HepG2 (cell line): ENCODE measurements at regions not wholly inside any gene's neighbourhood (a gene's known extent, or its start where the extent isn't known, plus 50 kb on each side); places are given as distances from the start of the nearest gene placed in this dataset.

Source experiments
- ATAC-seq: fragments of 200-7000 bp; cut with Tn5 transposase; 3 replicates; pipeline ENCODE4 v1.9.1; 2020; ENCODE audit warnings: mild to moderate bottlenecking, moderate library complexity
- BruUV-seq: library from RNA; stranded (reverse); fragments of 400-500 nt; replicated peaks from 2 replicates; lab custom pipeline; 2021; lab: Mats Ljungman, UMichigan
- CTCF ChIA-PET: fragments of 300-600 bp; formaldehyde crosslinking; extraction: SDS; loops from one replicate; lab custom pipeline; 2021; ENCODE audit warnings: low total read pairs, inconsistent platforms, low intra/inter-chr PET ratio; lab: Yijun Ruan, JAX
- POLR2A ChIA-PET: fragments of 350-600 bp; sonication (Branson Sonifier 250); formaldehyde crosslinking; loops from one replicate; lab custom pipeline; 2020; ENCODE audit warnings: antibody characterized with exemption, inconsistent platforms; lab: Yijun Ruan, JAX
- DNase-seq: peaks from one replicate; pipeline ENCODE4 v3.0.0-alpha.2; 2015; ENCODE audit warnings: low spot score
- FAIRE-seq: peaks from 3 replicates; lab custom pipeline; 2011; peaks lifted over from hg19 to GRCh38; lab: Jason Lieb, UNC
- H2AFZ ChIP-seq: one replicate; pipeline ENCODE4 v1.6.1; 2011; ENCODE audit warnings: low read length, inconsistent platforms
- H3K27ac ChIP-seq: fragments of 300-600 bp; 3 replicates; pipeline ENCODE4 v1.8.0; 2011; ENCODE audit warnings: mixed run types, mild to moderate bottlenecking, mixed read lengths, low read length, inconsistent platforms; ENCODE audit not compliant: insufficient read depth; ENCODE audit errors: extremely low read length
- H3K27me3 ChIP-seq, 2 experiments: fragments of 200-600 bp in 1 of 2; 2 replicates in 1 of 2; 3 replicates in 1 of 2; pipeline versions ENCODE4 v1.6.0 to v1.8.0; 2011; ENCODE audit warnings: low read length in 2 of 2, mild to moderate bottlenecking in 2 of 2, moderate library complexity in 2 of 2, inconsistent platforms in 1 of 2; ENCODE audit not compliant: insufficient read depth in 2 of 2, control insufficient read depth in 1 of 2
- H3K36me3 ChIP-seq, 2 experiments: fragments of 200-600 bp in 1 of 2; replicated peaks in 1 of 2; 2 replicates in 1 of 2; 3 replicates in 1 of 2; pipeline versions ENCODE4 v1.5.1 to v1.8.0; 2011; ENCODE audit warnings: low read length in 2 of 2, inconsistent platforms in 1 of 2; ENCODE audit not compliant: insufficient read depth in 2 of 2, control insufficient read depth in 1 of 2
- H3K4me1 ChIP-seq: 2 replicates; pipeline ENCODE4 v1.5.1; 2012; ENCODE audit warnings: low read length, inconsistent platforms; ENCODE audit not compliant: insufficient read depth
- H3K4me2 ChIP-seq: 2 replicates; pipeline ENCODE4 v1.6.0; 2011; ENCODE audit warnings: low read depth, low read length, inconsistent platforms
- H3K4me3 ChIP-seq, 3 experiments: fragments of 200-600 bp in 1 of 3; sonication (generic), shearing (Covaris generic) in 1 of 3; replicated peaks in 1 of 3; 2 replicates each; pipeline ENCODE4 v1.5.1; 2011 to 2016; ENCODE audit warnings: low read length in 3 of 3, inconsistent platforms in 2 of 3, low read depth in 2 of 3, mild to moderate bottlenecking in 2 of 3, control low read depth in 1 of 3, mixed read lengths in 1 of 3; ENCODE audit not compliant: insufficient read depth in 1 of 3
- H3K79me2 ChIP-seq: one replicate; pipeline ENCODE4 v1.6.1; 2011; ENCODE audit warnings: low read length, inconsistent platforms; ENCODE audit not compliant: insufficient read depth
- H3K9ac ChIP-seq: 2 replicates; pipeline ENCODE4 v1.6.0; 2011; ENCODE audit warnings: mild to moderate bottlenecking, low read depth, low read length, inconsistent platforms; ENCODE audit not compliant: insufficient read depth
- H3K9me3 ChIP-seq: 2 replicates; pipeline ENCODE4 v1.5.1; 2012; ENCODE audit warnings: mild to moderate bottlenecking, low read length
- H4K20me1 ChIP-seq: 2 replicates; pipeline ENCODE4 v1.6.0; 2011; ENCODE audit warnings: inconsistent platforms, mild to moderate bottlenecking, low read length, moderate library complexity; ENCODE audit not compliant: insufficient read depth
- BHLHE40 ChIP-seq: IDR thresholded peaks from 2 replicates; pipeline ENCODE4 v1.6.1; 2011; ENCODE audit warnings: low read length, improper control_type of control experiment
- CHD2 ChIP-seq: IDR thresholded peaks from 2 replicates; pipeline ENCODE4 v1.6.1; 2011; ENCODE audit warnings: low read depth, low read length, improper control_type of control experiment
- HES4 ChIP-seq: sonication (generic); formaldehyde crosslinking; IDR thresholded peaks from 2 replicates; pipeline ENCODE4 v1.9.0; 2021; ENCODE audit warnings: mild to moderate bottlenecking, missing genetic modification reagents, borderline replicate concordance
- MBNL3 ChIP-seq: fragments of 250-450 bp; sonication (Bioruptor Pico); conservative IDR thresholded peaks from 2 replicates; pipeline ENCODE4 v1.8.0; 2022; ENCODE audit warnings: mild to moderate bottlenecking, inconsistent platforms
- PITX1 ChIP-seq: sonication (generic); formaldehyde crosslinking; IDR thresholded peaks from 2 replicates; pipeline ENCODE4 v1.5.1; 2020; ENCODE audit warnings: mild to moderate bottlenecking, missing genetic modification reagents
- REXO4 ChIP-seq: sonication (generic); formaldehyde crosslinking; IDR thresholded peaks from 2 replicates; pipeline ENCODE4 v1.8.0; 2022; ENCODE audit warnings: missing genetic modification reagents, mild to moderate bottlenecking, borderline replicate concordance
- RFX3 ChIP-seq: IDR thresholded peaks from 2 replicates; pipeline ENCODE4 v1.6.1; 2016; ENCODE audit warnings: missing biosample characterization, missing genetic modification reagents
- ZNF124 ChIP-seq: sonication (generic); formaldehyde crosslinking; IDR thresholded peaks from 2 replicates; pipeline ENCODE4 v1.4.0; 2020; ENCODE audit warnings: missing genetic modification reagents
- ZNF446 ChIP-seq: sonication (generic); formaldehyde crosslinking; IDR thresholded peaks from 2 replicates; pipeline ENCODE4 v1.5.0; 2020; ENCODE audit warnings: mild to moderate bottlenecking, missing genetic modification reagents
- ZNF709 ChIP-seq: sonication (generic); formaldehyde crosslinking; IDR thresholded peaks from 2 replicates; pipeline ENCODE4 v1.5.0; 2020; ENCODE audit warnings: mild to moderate bottlenecking, missing genetic modification reagents
- WGBS: methylation state at CpG from one replicate; pipeline ENCODE4 v1.1.6; 2017; ENCODE audit warnings: low lambda C conversion rate; 5-methylcytosine and 5-hydroxymethylcytosine counted together
- in situ Hi-C: cut with HindIII; loops from 2 replicates; pipeline ENCODE4 v1.10.0; 2017; ENCODE audit warnings: low pct_unique_long_range_greater_than_20kb; ENCODE audit not compliant: extremely low pct_ligation_motif_present
- intact Hi-C: fragments of 100-400 bp; cut with micrococcal nuclease; formaldehyde crosslinking; loops from one replicate; pipeline ENCODE4 v1.10.0; 2022; ENCODE audit not compliant: unreplicated experiment
- TF ChIP-seq, protein P1 (sequence below): sonication (generic); formaldehyde crosslinking; IDR thresholded peaks from 2 replicates; pipeline ENCODE4 v1.5.1; 2020; ENCODE audit warnings: missing genetic modification reagents, mild to moderate bottlenecking, borderline replicate concordance
- TF ChIP-seq, protein P2 (sequence below): sonication (generic); formaldehyde crosslinking; IDR thresholded peaks from 2 replicates; pipeline ENCODE4 v1.5.0; 2020; ENCODE audit warnings: missing genetic modification reagents, mild to moderate bottlenecking, borderline replicate concordance
- TF ChIP-seq, protein P3 (sequence below): sonication (generic); formaldehyde crosslinking; IDR thresholded peaks from 2 replicates; pipeline ENCODE4 v1.4.0; 2020; ENCODE audit warnings: missing genetic modification reagents
- TF ChIP-seq, protein P4 (sequence below): sonication (generic); formaldehyde crosslinking; IDR thresholded peaks from 2 replicates; pipeline ENCODE4 v1.4.0; 2020; ENCODE audit warnings: missing genetic modification reagents
- TF ChIP-seq, protein P5 (sequence below): sonication (generic); formaldehyde crosslinking; IDR thresholded peaks from 2 replicates; pipeline ENCODE4 v1.5.1; 2020; ENCODE audit warnings: mild to moderate bottlenecking, moderate library complexity, missing genetic modification reagents

DNA sequence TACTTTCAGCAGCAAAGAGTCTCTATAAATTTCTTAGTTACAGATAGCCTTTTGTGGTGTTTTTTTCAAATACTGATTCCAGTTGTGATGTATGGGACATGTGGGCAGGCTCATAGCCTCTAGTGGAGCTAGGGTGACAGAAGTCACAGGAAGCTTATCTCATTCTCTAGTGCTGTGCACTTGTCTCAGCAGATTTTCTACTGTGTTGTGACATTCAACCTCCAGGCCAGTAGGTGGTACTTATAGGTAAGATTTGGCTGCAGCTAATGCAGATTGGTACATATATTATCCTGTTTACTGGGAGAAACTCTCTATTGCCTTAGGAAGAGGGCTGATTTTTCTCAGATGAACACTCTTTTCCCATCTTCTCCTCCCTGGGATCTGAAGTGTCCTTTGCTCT lies 176.2 kb downstream of the CALCRL start (continued):
- TF ChIP-seq, protein P1, sequence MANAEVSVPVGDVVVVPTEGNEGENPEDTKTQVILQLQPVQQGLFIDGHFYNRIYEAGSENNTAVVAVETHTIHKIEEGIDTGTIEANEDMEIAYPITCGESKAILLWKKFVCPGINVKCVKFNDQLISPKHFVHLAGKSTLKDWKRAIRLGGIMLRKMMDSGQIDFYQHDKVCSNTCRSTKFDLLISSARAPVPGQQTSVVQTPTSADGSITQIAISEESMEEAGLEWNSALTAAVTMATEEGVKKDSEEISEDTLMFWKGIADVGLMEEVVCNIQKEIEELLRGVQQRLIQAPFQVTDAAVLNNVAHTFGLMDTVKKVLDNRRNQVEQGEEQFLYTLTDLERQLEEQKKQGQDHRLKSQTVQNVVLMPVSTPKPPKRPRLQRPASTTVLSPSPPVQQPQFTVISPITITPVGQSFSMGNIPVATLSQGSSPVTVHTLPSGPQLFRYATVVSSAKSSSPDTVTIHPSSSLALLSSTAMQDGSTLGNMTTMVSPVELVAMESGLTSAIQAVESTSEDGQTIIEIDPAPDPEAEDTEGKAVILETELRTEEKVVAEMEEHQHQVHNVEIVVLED: no peak
- TF ChIP-seq, protein P2, sequence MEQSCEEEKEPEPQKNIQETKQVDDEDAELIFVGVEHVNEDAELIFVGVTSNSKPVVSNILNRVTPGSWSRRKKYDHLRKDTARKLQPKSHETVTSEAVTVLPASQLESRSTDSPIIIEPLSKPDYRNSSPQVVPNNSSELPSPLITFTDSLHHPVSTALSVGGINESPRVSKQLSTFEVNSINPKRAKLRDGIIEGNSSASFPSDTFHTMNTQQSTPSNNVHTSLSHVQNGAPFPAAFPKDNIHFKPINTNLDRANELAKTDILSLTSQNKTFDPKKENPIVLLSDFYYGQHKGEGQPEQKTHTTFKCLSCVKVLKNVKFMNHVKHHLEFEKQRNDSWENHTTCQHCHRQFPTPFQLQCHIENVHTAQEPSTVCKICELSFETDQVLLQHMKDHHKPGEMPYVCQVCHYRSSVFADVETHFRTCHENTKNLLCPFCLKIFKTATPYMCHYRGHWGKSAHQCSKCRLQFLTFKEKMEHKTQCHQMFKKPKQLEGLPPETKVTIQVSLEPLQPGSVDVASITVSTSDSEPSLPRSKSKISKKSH (CRISPR knock-in tag): no peak
- TF ChIP-seq ZNF446 (CRISPR knock-in tag): no peak
- TF ChIP-seq, all 625 proteins: peak for 0

DNA sequence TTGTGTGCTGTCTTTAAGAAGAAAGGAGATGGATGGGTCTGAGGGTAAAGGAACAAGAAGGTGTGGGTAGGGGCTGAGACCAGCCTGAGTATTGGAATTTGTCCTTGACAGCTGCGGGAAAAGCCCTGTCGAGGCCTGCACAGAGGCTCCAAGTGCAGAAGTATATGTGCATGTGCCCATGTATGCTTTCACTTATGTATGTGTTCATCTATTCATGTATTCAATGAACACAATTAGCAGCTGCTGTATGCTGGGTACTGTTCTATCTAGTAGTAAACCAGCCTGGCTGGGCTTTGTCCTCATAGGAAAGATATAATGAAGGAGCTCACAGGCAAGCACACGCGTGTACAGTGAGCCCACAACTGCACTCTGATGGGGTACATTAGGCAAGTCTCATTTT lies 181.4 kb downstream of the CALCRL start:
- POLR2A ChIA-PET: no interaction called here
- in situ Hi-C loops: no loop called here
- BruUV-seq: no TSS peak
- Histone ChIP-seq H3K4me3 (no peak overlapping the region), H4K20me1 (no peaks in the 10 kb centered on the region), H3K27me3 (no peaks in the 10 kb centered on the region), H3K4me1 (no peaks in the 10 kb centered on the region), H3K9me3 (no peaks in the 10 kb centered on the region), H3K4me2 (no peak overlapping the region), H3K27ac (no peak overlapping the region), H3K79me2 (no peaks in the 10 kb centered on the region), H3K9ac (no peak overlapping the region), H3K36me3 (no peaks in the 10 kb centered on the region), H2AFZ (no peak overlapping the region)
- 11% methylated on average over 4 of the region's 4 CpGs for WGBS
- ATAC-seq (no peak), FAIRE-seq (no peak), DNase-seq (no peak)
- CTCF ChIA-PET: no interaction called here
- intact Hi-C loops: no loop called here
- TF ChIP-seq ZNF124 (CRISPR knock-in tag) (no peak), BHLHE40 (no peak), CHD2 (no peak), MBNL3 (no peak), HES4 (CRISPR knock-in tag) (no peak), RFX3 (CRISPR knock-in tag) (no peak), REXO4 (no peak), PITX1 (CRISPR knock-in tag) (no peak), ZNF709 (CRISPR knock-in tag) (no peak)
- TF ChIP-seq, protein P3, sequence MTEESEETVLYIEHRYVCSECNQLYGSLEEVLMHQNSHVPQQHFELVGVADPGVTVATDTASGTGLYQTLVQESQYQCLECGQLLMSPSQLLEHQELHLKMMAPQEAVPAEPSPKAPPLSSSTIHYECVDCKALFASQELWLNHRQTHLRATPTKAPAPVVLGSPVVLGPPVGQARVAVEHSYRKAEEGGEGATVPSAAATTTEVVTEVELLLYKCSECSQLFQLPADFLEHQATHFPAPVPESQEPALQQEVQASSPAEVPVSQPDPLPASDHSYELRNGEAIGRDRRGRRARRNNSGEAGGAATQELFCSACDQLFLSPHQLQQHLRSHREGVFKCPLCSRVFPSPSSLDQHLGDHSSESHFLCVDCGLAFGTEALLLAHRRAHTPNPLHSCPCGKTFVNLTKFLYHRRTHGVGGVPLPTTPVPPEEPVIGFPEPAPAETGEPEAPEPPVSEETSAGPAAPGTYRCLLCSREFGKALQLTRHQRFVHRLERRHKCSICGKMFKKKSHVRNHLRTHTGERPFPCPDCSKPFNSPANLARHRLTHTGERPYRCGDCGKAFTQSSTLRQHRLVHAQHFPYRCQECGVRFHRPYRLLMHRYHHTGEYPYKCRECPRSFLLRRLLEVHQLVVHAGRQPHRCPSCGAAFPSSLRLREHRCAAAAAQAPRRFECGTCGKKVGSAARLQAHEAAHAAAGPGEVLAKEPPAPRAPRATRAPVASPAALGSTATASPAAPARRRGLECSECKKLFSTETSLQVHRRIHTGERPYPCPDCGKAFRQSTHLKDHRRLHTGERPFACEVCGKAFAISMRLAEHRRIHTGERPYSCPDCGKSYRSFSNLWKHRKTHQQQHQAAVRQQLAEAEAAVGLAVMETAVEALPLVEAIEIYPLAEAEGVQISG (CRISPR knock-in tag): no peak
- TF ChIP-seq, protein P4, sequence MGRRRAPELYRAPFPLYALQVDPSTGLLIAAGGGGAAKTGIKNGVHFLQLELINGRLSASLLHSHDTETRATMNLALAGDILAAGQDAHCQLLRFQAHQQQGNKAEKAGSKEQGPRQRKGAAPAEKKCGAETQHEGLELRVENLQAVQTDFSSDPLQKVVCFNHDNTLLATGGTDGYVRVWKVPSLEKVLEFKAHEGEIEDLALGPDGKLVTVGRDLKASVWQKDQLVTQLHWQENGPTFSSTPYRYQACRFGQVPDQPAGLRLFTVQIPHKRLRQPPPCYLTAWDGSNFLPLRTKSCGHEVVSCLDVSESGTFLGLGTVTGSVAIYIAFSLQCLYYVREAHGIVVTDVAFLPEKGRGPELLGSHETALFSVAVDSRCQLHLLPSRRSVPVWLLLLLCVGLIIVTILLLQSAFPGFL: no peak
- TF ChIP-seq, protein P5, sequence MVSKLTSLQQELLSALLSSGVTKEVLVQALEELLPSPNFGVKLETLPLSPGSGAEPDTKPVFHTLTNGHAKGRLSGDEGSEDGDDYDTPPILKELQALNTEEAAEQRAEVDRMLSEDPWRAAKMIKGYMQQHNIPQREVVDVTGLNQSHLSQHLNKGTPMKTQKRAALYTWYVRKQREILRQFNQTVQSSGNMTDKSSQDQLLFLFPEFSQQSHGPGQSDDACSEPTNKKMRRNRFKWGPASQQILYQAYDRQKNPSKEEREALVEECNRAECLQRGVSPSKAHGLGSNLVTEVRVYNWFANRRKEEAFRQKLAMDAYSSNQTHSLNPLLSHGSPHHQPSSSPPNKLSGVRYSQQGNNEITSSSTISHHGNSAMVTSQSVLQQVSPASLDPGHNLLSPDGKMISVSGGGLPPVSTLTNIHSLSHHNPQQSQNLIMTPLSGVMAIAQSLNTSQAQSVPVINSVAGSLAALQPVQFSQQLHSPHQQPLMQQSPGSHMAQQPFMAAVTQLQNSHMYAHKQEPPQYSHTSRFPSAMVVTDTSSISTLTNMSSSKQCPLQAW (CRISPR knock-in tag): no peak
